ENCODE measurements at regions not wholly inside any gene's neighbourhood (a gene's known extent, or its start where the extent isn't known, plus 50 kb on each side); places are given as distances from the start of the nearest gene placed in this dataset.

- DNase-seq = no peak
Observed at GRCh38 chr14:84131924-84132323, 1398.0 kb upstream of the FLRT2 start.

- no peak for DNase-seq
Observed at GRCh38 chr14:84144166-84144565, 1385.8 kb upstream of the FLRT2 start.

DNA sequence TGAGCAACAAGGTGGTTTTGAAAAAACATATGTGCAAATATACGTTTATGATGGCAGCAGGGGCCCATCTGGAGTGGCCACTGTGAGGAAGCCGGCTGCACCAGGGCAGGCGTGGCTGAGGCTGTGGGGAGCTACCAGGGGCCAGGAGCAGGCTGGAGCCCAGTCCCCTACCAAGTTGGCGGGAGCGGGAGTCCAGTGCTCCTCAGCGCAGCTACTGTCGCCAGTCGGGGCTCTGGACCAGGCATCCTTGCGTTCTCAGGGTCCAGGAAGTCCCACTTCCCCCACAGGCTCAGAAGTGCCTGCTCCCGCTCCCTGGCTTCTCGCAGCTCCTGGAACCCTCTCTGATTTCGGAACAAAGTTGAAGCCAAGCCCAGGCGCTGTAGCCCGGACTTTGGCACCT, 1377.5 kb upstream of the FLRT2 start:
- DNase-seq = no peak

- no peak for DNase-seq
Observed at GRCh38 chr14:84162633-84163032, 1367.3 kb upstream of the FLRT2 start.

DNA sequence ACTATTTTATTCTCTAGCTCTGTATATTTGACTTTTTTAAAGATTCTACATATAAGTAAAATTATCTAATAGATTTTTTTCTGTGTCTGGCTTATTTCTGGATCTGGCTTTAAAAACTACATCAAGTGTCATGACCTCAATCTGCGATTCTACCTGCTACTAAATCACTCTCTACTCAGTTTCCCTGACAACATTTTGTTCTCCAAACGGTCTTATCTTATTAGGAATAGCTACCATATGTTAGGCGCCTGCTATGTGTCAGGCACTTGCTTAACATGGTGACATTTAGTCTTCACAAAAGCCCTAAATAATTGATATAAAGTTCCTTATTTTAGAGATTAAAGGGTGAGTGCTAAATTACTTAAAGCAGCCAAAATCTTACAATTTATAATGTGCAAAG, 1362.9 kb upstream of the FLRT2 start:
- no peak for DNase-seq

GRCh38 chr14:84180336-84180735, 1349.6 kb upstream of the FLRT2 start:
- DNase-seq = no peak

DNA sequence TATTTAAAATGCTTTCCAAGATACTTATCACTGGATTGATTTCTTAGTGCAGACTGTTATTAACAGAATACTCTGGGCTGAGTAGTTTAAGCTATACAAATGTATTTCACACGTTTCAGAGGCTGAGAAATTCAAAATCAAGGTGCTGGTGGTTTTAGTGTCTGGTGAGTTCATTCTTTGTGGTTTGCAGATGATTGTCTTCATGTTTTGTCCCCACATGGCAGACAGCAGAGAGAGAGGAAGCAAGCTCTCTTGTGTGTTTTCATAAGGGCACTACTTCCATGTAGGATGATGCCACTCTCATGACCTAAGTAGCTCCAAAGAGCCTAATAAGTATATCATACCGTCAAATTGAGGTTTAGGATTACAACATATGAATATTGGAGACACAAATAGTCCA, 1348.9 kb upstream of the FLRT2 start:
- DNase-seq = no peak

DNA sequence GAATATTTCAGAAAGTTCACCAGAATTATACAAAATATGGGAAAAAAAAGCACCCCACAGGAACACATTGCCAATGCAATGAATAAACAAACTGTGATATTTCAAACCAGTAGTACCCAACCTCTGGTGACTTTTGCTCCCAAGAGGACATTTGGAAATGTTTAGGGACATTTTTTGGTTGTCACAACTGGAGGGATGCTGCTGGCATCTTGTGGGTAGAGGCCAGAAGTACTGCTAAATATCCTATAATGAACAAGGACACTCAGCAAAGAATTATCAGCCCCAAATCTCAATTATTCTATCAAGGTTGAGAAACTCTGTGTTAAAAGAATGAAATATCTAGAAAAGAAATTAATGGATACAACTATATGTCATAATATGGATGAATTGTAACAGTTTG, 1334.4 kb upstream of the FLRT2 start:
- DNase-seq = no peak

- no peak for DNase-seq
Observed at GRCh38 chr14:84197704-84198103, 1332.2 kb upstream of the FLRT2 start.

GRCh38 chr14:84202486-84202885, 1327.5 kb upstream of the FLRT2 start:
- DNase-seq = no peak

- no peak for DNase-seq
Observed at GRCh38 chr14:84203896-84204295, 1326.0 kb upstream of the FLRT2 start.

GRCh38 chr14:84208451-84208850, 1321.5 kb upstream of the FLRT2 start:
- DNase-seq = no peak

- DNase-seq = no peak
Observed at GRCh38 chr14:84209031-84209430, 1320.9 kb upstream of the FLRT2 start.

- no peak for DNase-seq
Observed at GRCh38 chr14:84217066-84217465, 1312.9 kb upstream of the FLRT2 start.

- no peak for DNase-seq
Observed at GRCh38 chr14:84225268-84225667, 1304.7 kb upstream of the FLRT2 start.

GRCh38 chr14:84228702-84229101, 1301.2 kb upstream of the FLRT2 start:
- no peak for DNase-seq

DNA sequence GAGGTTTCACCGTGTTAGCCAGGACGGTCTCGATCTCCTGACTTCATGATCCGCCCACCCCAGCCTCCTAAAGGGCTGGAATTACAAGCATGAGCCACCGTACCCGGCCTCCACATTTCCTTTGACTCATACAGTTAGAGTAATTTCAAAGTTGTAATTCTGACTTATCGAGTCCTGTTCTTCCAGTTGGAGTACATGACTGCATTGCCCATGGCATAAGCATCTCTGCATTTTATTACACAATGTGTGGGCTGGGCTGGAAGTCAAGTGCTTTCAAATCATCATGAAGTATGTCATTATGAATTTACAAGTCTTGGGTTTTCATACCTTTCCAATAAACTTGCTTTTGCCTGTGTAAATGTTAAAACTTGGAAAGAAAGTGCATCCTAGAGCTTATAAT, 1295.7 kb upstream of the FLRT2 start:
- no peak for DNase-seq

DNA sequence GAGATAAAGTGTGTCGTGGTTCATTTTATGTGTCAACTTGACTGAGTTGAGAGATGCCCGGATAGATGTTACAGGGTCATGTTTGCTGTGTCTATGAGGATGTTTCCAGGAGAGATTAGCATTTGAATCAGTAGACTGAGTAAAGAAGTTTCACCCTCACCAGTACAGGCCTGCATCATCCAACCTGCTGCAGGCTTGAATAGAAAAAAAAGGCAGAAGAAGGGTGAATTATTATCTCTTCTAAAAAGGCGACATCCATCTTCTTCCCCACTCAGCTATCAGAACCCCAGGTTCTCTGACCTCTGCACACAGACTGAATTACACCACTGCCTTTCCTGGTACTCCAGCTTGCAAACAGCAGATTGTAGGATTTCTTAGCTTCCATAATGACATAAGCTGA, 1293.7 kb upstream of the FLRT2 start:
- DNase-seq = no peak

- DNase-seq = no peak
Observed at GRCh38 chr14:84237881-84238280, 1292.1 kb upstream of the FLRT2 start.

DNA sequence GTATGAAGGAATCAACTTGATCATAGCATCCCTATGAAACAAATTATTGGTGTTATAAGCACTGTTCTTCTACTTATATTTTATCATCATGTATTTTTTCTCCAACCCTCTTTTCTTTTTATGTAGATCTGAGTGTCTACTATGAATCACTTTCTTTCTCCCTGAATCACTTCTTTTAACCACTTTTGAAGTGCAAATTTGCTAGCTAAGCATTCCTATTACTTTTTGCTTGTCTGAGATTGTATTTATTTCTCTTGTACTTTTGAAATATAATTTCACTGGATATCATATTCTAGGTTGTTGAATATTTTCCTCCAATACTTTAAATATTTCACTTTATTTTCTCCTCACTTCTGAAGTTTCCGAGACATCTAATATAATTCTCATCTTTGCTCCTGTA, 1282.3 kb upstream of the FLRT2 start:
- DNase-seq = no peak

DNA sequence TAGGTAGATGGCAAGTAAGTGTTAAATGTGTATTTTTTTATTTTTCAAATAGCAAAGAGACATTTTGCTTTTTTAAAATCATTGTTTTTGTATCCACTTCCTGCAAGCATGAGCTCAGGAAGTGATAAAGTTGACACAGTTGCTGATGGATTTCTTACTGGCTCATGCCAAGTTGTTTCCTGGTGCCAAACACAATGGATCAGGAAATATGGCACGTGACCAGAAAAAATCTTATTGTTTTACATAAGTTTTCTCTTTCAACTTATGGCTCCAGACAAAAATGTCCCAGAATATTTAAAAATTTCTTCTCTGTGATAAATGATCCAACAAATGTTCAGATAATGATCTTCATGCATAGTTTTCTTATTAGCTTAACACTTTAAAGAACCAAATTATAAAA, 1279.1 kb upstream of the FLRT2 start:
- DNase-seq = no peak

- no peak for DNase-seq
Observed at GRCh38 chr14:84251411-84252115, 1278.4 kb upstream of the FLRT2 start.

DNA sequence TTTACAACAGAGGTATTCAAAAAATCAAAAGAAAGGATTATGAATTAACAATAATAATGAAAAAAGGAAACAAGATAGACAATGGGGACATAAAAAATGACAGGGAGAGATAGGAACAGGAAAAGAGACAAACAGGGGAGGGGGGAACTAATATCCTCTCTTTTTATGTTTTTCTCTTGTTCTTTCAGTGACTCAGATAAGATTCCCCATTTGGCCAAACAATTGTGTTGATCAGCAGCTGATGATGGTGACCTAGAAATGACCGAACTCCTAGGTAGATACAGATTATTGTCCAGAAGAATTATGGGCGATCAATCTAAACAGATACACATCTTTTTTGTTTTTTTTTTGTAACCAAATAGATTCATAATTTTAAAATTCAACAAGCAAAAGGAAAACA, 1277.2 kb upstream of the FLRT2 start:
- no peak for DNase-seq

DNA sequence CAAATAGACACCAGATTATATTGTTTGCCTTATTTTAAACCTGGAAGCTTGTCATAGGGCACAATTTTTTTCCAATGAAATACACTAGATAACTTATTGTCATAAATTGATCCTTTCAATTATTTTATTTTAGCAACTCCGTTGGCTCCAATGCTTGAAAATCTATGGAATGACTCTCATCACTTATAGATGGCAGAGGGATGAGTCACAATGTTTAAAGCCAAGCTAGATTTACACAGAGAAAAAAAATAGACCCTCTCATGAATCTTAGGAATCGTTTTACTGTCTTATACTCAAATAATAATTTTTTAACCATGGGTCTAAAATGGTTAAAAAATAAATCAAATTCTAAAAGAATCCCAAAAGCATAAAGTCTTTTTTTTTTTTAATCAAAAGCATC, 1276.6 kb upstream of the FLRT2 start:
- no peak for DNase-seq

GRCh38 chr14:84254290-84254689, 1275.7 kb upstream of the FLRT2 start:
- DNase-seq = no peak

DNA sequence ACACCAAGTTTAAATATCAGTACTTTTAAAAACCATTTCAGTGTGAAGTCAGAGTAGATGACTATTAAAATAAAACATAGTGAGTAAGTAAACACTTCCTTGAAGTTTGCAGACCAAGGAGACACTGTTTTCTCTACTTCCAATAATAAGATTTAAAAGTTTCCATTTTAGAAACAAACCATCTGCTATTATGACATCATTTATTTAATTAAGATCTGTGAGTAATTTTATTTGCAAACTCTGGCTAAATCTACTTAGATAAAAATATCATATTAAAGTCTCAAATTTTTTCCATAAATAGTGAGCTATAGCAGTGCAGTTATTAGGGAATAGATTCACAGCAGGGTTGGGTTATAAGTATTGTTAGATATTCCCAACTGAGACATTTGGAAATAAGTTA, 1267.0 kb upstream of the FLRT2 start:
- DNase-seq = no peak

Data from NCI-H345 (cell line).